SK-N-SH (cell line): ENCODE measurements at regions not wholly inside any gene's neighbourhood (a gene's known extent, or its start where the extent isn't known, plus 50 kb on each side); places are given as distances from the start of the nearest gene placed in this dataset.
"Not testable (repeated sequence)": the region's sequence is repeated elsewhere in the genome, so short reads cannot be mapped to it uniquely, and the experiment has no call there.

Source experiments
- CTCF ChIA-PET: fragments of 300-600, 350-600 bp; formaldehyde crosslinking; extraction: SDS; loops from one replicate; lab custom pipeline; 2021; lab: Yijun Ruan, JAX
- POLR2A ChIA-PET: fragments of 350-600 bp; sonication (Branson Sonifier 250); formaldehyde crosslinking; extraction: SDS; loops from one replicate; lab custom pipeline; 2020; ENCODE audit warnings: antibody characterized with exemption, inconsistent platforms; lab: Yijun Ruan, JAX
- DNase-seq: peaks from one replicate; pipeline ENCODE4 v3.0.0; 2012
- H2AFZ ChIP-seq: fragments of 200-600 bp; sonication (generic); 2 replicates; pipeline ENCODE4 v1.8.1; 2016; ENCODE audit warnings: antibody characterized with exemption, mild to moderate bottlenecking, low read depth
- H3F3A ChIP-seq: fragments of 200-600 bp; sonication (generic); replicated peaks from 2 replicates; pipeline ENCODE3; 2016; ENCODE audit warnings: antibody characterized with exemption, mild to moderate bottlenecking; ENCODE audit not compliant: insufficient read depth
- H3K27ac ChIP-seq, 2 experiments: fragments of 200-500 bp in 1 of 2; fragments of 200-600 bp in 1 of 2; sonication (Bioruptor generic) in 1 of 2; sonication (generic), shearing (Covaris generic) in 1 of 2; 2 replicates each; pipeline versions ENCODE4 v1.5.1 to v1.6.1; 2014 to 2016; ENCODE audit warnings: low read depth in 2 of 2, inconsistent platforms in 1 of 2, low read length in 1 of 2, mild to moderate bottlenecking in 1 of 2, mixed read lengths in 1 of 2
- H3K27me3 ChIP-seq: fragments of 200-600 bp; sonication (generic), shearing (Covaris generic); 2 replicates; pipeline ENCODE4 v1.6.1; 2016; ENCODE audit warnings: mixed run types; ENCODE audit not compliant: insufficient read depth
- H3K36me3 ChIP-seq, 2 experiments: fragments of 200-500 bp in 1 of 2; fragments of 200-600 bp in 1 of 2; sonication (Bioruptor generic) in 1 of 2; sonication (generic) in 1 of 2; replicated peaks in 1 of 2; 2 replicates each; pipeline versions ENCODE3 to v1.5.1; 2014 to 2016; ENCODE audit warnings: low read length in 1 of 2, mild to moderate bottlenecking in 1 of 2; ENCODE audit not compliant: insufficient read depth in 2 of 2, control insufficient read depth in 1 of 2
- H3K4me1 ChIP-seq, 2 experiments: fragments of 200-500 bp in 1 of 2; fragments of 200-600 bp in 1 of 2; sonication (Bioruptor generic) in 1 of 2; sonication (generic), shearing (Covaris generic) in 1 of 2; 2 replicates each; pipeline versions ENCODE4 v1.5.1 to v1.6.1; 2014 to 2016; ENCODE audit warnings: low read depth in 1 of 2, low read length in 1 of 2, mixed run types in 1 of 2; ENCODE audit not compliant: insufficient read depth in 2 of 2, control insufficient read depth in 1 of 2
- H3K4me2 ChIP-seq: fragments of 200-600 bp; sonication (generic), shearing (Covaris generic); 2 replicates; pipeline ENCODE4 v1.6.1; 2017; ENCODE audit warnings: mixed run types
- H3K4me3 ChIP-seq, 2 experiments: fragments of 200-500 bp in 1 of 2; fragments of 200-600 bp in 1 of 2; sonication (Bioruptor generic) in 1 of 2; sonication (generic), shearing (Covaris generic) in 1 of 2; 2 replicates each; pipeline versions ENCODE4 v1.5.1 to v1.8.1; 2014 to 2016; ENCODE audit warnings: low read depth in 2 of 2, inconsistent platforms in 1 of 2, low read length in 1 of 2, mild to moderate bottlenecking in 1 of 2, mixed read lengths in 1 of 2, moderate library complexity in 1 of 2
- H3K79me2 ChIP-seq: fragments of 200-600 bp; sonication (generic); 2 replicates; pipeline ENCODE4 v1.8.1; 2017; ENCODE audit warnings: mild to moderate bottlenecking; ENCODE audit not compliant: insufficient read depth
- H3K9ac ChIP-seq: fragments of 200-600 bp; sonication (generic); 2 replicates; pipeline ENCODE4 v1.6.1; 2017; ENCODE audit warnings: mixed run types
- H3K9me2 ChIP-seq: fragments of 200-600 bp; sonication (generic); 2 replicates; pipeline ENCODE4 v1.6.1; 2017; ENCODE audit warnings: mixed run types
- H3K9me3 ChIP-seq: fragments of 200-600 bp; sonication (generic); 2 replicates; pipeline ENCODE4 v1.6.1; 2017; ENCODE audit warnings: mixed run types, mild to moderate bottlenecking, moderate library complexity
- H4K20me1 ChIP-seq: fragments of 200-600 bp; sonication (generic); 2 replicates; pipeline ENCODE4 v1.6.1; 2017; ENCODE audit warnings: mild to moderate bottlenecking, mixed run types; ENCODE audit not compliant: insufficient read depth
- EP300 ChIP-seq, 2 experiments: IDR thresholded peaks; 2 replicates each; pipeline versions ENCODE4 v1.4.0 to v1.6.1; 2012; ENCODE audit warnings: borderline replicate concordance in 1 of 2, low read depth in 1 of 2, low read length in 1 of 2
- FOXJ3 ChIP-seq: sonication (generic); formaldehyde crosslinking; IDR thresholded peaks from 2 replicates; pipeline ENCODE4 v1.5.1; 2020; ENCODE audit warnings: mild to moderate bottlenecking, missing genetic modification reagents
- GABPA ChIP-seq: IDR thresholded peaks from 2 replicates; pipeline ENCODE4 v1.4.0; 2012; ENCODE audit warnings: low read depth, mild to moderate bottlenecking
- IRF3 ChIP-seq: fragments of 150-350 bp; IDR thresholded peaks from 2 replicates; pipeline ENCODE4 v1.6.1; 2016; ENCODE audit warnings: mild to moderate bottlenecking, low read depth, low read length
- JUND ChIP-seq: IDR thresholded peaks from 2 replicates; pipeline ENCODE4 v1.4.0; 2012
- MEF2A ChIP-seq: IDR thresholded peaks from 2 replicates; pipeline ENCODE4 v1.4.0; 2012; ENCODE audit warnings: low read depth, borderline replicate concordance
- MXI1 ChIP-seq: IDR thresholded peaks from 2 replicates; pipeline ENCODE4 v1.6.1; 2012; ENCODE audit warnings: mild to moderate bottlenecking, low read depth, low read length, improper control_type of control experiment
- NRF1 ChIP-seq: IDR thresholded peaks from 2 replicates; pipeline ENCODE4 v1.6.1; 2012; ENCODE audit warnings: low read depth, mild to moderate bottlenecking, low read length
- POLR2AphosphoS5 ChIP-seq: IDR thresholded peaks from 2 replicates; pipeline ENCODE4 v1.6.1; 2012; ENCODE audit warnings: low read depth, low read length
- TAF1 ChIP-seq: IDR thresholded peaks from 2 replicates; pipeline ENCODE4 v1.6.1; 2012; ENCODE audit warnings: low read depth, mild to moderate bottlenecking, low read length, moderate library complexity, borderline replicate concordance
- TCF12 ChIP-seq: IDR thresholded peaks from 2 replicates; pipeline ENCODE4 v1.4.0; 2012
- TEAD4 ChIP-seq: IDR thresholded peaks from 2 replicates; pipeline ENCODE4 v1.4.0; 2012; ENCODE audit warnings: mild to moderate bottlenecking, borderline replicate concordance; ENCODE audit not compliant: insufficient read depth
- USF1 ChIP-seq: IDR thresholded peaks from 2 replicates; pipeline ENCODE4 v1.4.0; 2012; ENCODE audit warnings: low read depth, borderline replicate concordance
- WGBS: methylation state at CpG from one replicate; pipeline ENCODE4 v1.1.6; 2017; ENCODE audit warnings: low lambda C conversion rate; 5-methylcytosine and 5-hydroxymethylcytosine counted together
- TF ChIP-seq, protein P1 (sequence below): IDR thresholded peaks from 2 replicates; pipeline ENCODE4 v1.4.0; 2012; ENCODE audit warnings: low read depth, borderline replicate concordance

- POLR2A ChIA-PET, result no interaction called here
Measured at GRCh38 chr20:30949761-30950160, 307.7 kb upstream of the DEFB115 start.

DNA sequence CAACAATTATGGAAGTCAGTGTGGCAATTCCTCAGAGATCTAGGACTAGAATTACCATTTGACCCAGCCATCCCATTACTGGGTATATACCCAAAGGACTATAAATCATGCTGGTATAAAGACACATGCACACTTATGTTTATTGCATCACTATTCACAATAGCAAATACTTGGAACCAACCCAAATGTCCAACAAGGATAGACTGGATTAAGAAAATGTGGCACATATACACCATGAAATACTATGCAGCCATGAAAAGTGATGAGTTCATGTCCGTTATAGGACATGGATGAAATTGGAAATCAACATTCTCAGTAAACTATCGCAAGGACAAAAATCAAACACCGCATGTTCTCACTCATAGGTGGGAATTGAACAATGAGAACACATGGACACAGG lies 306.4 kb upstream of the DEFB115 start:
- CTCF ChIA-PET, H3K4me2 ChIP-seq, H4K20me1 ChIP-seq, H3K36me3 ChIP-seq, POLR2A ChIA-PET, H3K27ac ChIP-seq, H3K9me2 ChIP-seq, H3K4me1 ChIP-seq, H3K27me3 ChIP-seq, H2AFZ ChIP-seq, H3K9ac ChIP-seq, H3K4me3 ChIP-seq, H3F3A ChIP-seq, DNase-seq, H3K9me3 ChIP-seq, H3K79me2 ChIP-seq: not testable (repeated sequence)
- WGBS, result 24% methylated on average over 3 of the region's 3 CpGs

More at GRCh38 chr20:30949761-30950160, 307.7 kb upstream of the DEFB115 start:
- DNase-seq, result no peak
- WGBS, result 8% methylated on average over 13 of the region's 13 CpGs
- no peaks in the 10 kb centered on the region for H3K9me3 ChIP-seq
- no peaks in the 10 kb centered on the region for H3K4me1 ChIP-seq
- TF ChIP-seq EP300 (IDR thresholded peaks at IDR 0.05; ENCODE audit: borderline replicate concordance in 1 of 2, low read depth in 1 of 2, low read length in 1 of 2) (no peak), POLR2AphosphoS5 (no peak), TCF12 (no peak), TEAD4 (no peak), TAF1 (no peak), USF1 (no peak), FOXJ3 (CRISPR knock-in tag) (no peak), JUND (no peak), MEF2A (no peak), IRF3 (no peak), NRF1 (no peak), GABPA (no peak), MXI1 (no peak)
- TF ChIP-seq, protein P1, sequence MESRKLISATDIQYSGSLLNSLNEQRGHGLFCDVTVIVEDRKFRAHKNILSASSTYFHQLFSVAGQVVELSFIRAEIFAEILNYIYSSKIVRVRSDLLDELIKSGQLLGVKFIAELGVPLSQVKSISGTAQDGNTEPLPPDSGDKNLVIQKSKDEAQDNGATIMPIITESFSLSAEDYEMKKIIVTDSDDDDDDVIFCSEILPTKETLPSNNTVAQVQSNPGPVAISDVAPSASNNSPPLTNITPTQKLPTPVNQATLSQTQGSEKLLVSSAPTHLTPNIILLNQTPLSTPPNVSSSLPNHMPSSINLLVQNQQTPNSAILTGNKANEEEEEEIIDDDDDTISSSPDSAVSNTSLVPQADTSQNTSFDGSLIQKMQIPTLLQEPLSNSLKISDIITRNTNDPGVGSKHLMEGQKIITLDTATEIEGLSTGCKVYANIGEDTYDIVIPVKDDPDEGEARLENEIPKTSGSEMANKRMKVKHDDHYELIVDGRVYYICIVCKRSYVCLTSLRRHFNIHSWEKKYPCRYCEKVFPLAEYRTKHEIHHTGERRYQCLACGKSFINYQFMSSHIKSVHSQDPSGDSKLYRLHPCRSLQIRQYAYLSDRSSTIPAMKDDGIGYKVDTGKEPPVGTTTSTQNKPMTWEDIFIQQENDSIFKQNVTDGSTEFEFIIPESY, result no peak
- no peak overlapping the region for H3K4me3 ChIP-seq
- no peaks in the 10 kb centered on the region for H3K27me3 ChIP-seq
- H3K9me2 ChIP-seq, result no peaks in the 10 kb centered on the region
- no peaks in the 10 kb centered on the region for H3F3A ChIP-seq
- no peak overlapping the region for H3K4me2 ChIP-seq
- no peaks in the 10 kb centered on the region for H3K36me3 ChIP-seq
- no peak overlapping the region for H2AFZ ChIP-seq
- no peak overlapping the region for H3K27ac ChIP-seq
- H3K79me2 ChIP-seq, result no peaks in the 10 kb centered on the region
- H3K9ac ChIP-seq, result no peak overlapping the region
- no peaks in the 10 kb centered on the region for H4K20me1 ChIP-seq
- CTCF ChIA-PET, result no interaction called here

DNA sequence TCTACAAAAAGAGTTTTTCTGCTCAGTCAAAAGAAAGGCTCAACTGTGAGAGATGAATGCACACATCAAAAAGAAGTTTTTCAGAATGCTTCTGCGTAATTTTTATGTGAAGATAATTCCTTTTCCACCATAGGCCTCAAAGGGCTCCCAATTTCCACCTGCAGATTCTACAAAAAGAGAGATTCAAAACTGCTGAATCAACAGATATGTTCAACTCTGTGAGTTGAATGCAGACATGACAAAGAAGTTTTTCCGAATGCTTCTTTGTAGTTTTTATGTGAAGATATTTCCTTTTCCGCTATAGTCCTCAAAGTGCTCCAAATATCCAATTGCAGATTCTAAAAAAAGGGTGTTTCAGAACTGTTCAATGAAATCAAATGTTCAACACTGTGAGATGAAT lies 300.8 kb upstream of the DEFB115 start:
- H3K4me3 ChIP-seq, H3K9me3 ChIP-seq, H3F3A ChIP-seq, H4K20me1 ChIP-seq, H2AFZ ChIP-seq, H3K4me2 ChIP-seq, POLR2A ChIA-PET, H3K4me1 ChIP-seq, DNase-seq, H3K36me3 ChIP-seq, H3K27ac ChIP-seq, H3K9ac ChIP-seq, H3K9me2 ChIP-seq, H3K27me3 ChIP-seq, H3K79me2 ChIP-seq, CTCF ChIA-PET: not testable (repeated sequence)
- WGBS, result 25% methylated on average over 3 of the region's 3 CpGs

DNA sequence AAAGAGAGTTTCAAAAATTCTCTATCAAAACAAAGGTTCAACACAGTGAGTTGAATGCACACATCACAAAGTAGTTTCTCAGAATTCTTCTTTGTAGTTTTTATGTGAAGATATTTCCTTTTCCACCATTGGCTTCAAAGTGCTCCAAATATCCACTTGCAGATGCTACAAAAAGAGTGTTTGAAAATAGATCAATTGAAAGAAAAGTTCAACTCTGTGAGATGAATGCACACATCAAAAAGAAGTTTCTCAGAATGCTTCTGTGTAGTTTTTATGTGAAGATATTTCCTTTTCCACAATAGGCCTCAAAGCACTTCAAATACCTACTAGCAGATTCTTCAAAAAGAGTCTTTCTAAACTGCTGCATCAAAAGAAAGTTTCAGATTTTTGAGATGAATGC lies 298.3 kb upstream of the DEFB115 start:
- POLR2A ChIA-PET, DNase-seq, H3K27ac ChIP-seq, H3K4me2 ChIP-seq, H3K4me1 ChIP-seq, H2AFZ ChIP-seq, H3K9ac ChIP-seq, CTCF ChIA-PET, H3K9me3 ChIP-seq, H3K36me3 ChIP-seq, H3K27me3 ChIP-seq, H3K79me2 ChIP-seq, H3F3A ChIP-seq, H3K4me3 ChIP-seq, H3K9me2 ChIP-seq, H4K20me1 ChIP-seq: not testable (repeated sequence)
